Activated B cell treated with CpG ODN at 0.5 μM for 24 hours (primary cell): ENCODE measurements at regions not wholly inside any gene's neighbourhood (a gene's known extent, or its start where the extent isn't known, plus 50 kb on each side); places are given as distances from the start of the nearest gene placed in this dataset.

Experiments
- ATAC-seq: fragments of 200-7000 bp; cut with Tn5 transposase; one replicate; pipeline ENCODE4 v1.10.0; 2021; ENCODE audit warnings: low read depth, mild to moderate bottlenecking, moderate library complexity
- CTCF ChIA-PET: fragments of 350-600 bp; sonication (Branson Sonifier 250); formaldehyde crosslinking; loops from one replicate; lab custom pipeline; 2021; ENCODE audit warnings: antibody characterized with exemption; lab: Charles Lee
- POLR2A ChIA-PET: fragments of 350-600 bp; sonication (Branson Sonifier 250); formaldehyde crosslinking; loops from one replicate; lab custom pipeline; 2021; ENCODE audit warnings: antibody characterized with exemption; lab: Charles Lee
- DNase-seq: peaks from one replicate; pipeline ENCODE4 v3.0.0; 2022
- H3K27ac Mint-ChIP-seq: one replicate; pipeline ENCODE4 v1.8.0; 2020; ENCODE audit warnings: mixed read lengths
- H3K27me3 Mint-ChIP-seq: one replicate; pipeline ENCODE4 v1.8.0; 2021; ENCODE audit warnings: mixed read lengths
- H3K36me3 Mint-ChIP-seq: one replicate; pipeline ENCODE4 v1.8.0; 2021; ENCODE audit warnings: low read depth, mixed read lengths
- H3K4me1 Mint-ChIP-seq: one replicate; pipeline ENCODE4 v1.8.0; 2021; ENCODE audit warnings: mixed read lengths
- H3K4me3 Mint-ChIP-seq: one replicate; pipeline ENCODE4 v1.8.0; 2020; ENCODE audit warnings: mild to moderate bottlenecking, mixed read lengths
- H3K9me3 Mint-ChIP-seq: one replicate; pipeline ENCODE4 v1.8.0; 2020; ENCODE audit warnings: mixed read lengths
- intact Hi-C: fragments of 100-400 bp; cut with micrococcal nuclease; formaldehyde crosslinking; loops from one replicate; pipeline ENCODE4 v1.15.1; 2024
- TF ChIP-seq, protein P1 (sequence below): fragments of 200-600 bp; IDR thresholded peaks from one replicate; pipeline ENCODE4 v1.8.0; 2022; ENCODE audit warnings: antibody characterized with exemption, mild to moderate bottlenecking

- Mint-ChIP-seq H3K9me3 (peaks cover 3% of the 10 kb centered on the region), H3K27ac (no peak overlapping the region), H3K4me3 (no peak overlapping the region), H3K36me3 (no peaks in the 10 kb centered on the region), H3K27me3 (no peaks in the 10 kb centered on the region), H3K4me1 (no peaks in the 10 kb centered on the region)
- DNase-seq (no peak), ATAC-seq (no peak)
- ChIA-PET POLR2A (no interaction called here), CTCF (no interaction called here)
- intact Hi-C loops = no loop called here
- TF ChIP-seq, protein P1, sequence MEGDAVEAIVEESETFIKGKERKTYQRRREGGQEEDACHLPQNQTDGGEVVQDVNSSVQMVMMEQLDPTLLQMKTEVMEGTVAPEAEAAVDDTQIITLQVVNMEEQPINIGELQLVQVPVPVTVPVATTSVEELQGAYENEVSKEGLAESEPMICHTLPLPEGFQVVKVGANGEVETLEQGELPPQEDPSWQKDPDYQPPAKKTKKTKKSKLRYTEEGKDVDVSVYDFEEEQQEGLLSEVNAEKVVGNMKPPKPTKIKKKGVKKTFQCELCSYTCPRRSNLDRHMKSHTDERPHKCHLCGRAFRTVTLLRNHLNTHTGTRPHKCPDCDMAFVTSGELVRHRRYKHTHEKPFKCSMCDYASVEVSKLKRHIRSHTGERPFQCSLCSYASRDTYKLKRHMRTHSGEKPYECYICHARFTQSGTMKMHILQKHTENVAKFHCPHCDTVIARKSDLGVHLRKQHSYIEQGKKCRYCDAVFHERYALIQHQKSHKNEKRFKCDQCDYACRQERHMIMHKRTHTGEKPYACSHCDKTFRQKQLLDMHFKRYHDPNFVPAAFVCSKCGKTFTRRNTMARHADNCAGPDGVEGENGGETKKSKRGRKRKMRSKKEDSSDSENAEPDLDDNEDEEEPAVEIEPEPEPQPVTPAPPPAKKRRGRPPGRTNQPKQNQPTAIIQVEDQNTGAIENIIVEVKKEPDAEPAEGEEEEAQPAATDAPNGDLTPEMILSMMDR = no peak
Measured at GRCh38 chr4:28760003-28760402, 1899.4 kb downstream of the STIM2 start.

DNA sequence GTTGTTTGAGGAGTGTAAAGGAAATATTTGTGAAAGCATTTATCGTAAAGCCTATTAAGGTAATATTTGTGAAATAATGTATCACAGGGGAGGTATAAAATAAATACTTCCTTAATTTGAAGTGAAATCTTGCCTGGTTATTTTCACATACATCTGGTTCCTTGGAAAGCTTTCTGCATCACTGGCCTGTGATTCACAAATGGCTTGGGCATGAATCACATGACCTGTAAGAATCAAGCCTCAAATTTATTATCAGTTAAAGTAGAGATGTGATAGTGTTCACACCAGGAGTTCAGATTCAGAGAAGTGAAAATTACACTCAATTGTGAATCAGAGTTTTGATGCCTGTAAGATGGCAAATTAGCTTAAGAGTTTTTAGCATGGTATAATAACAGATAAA, 1911.4 kb downstream of the STIM2 start:
- CTCF ChIA-PET = no interaction called here

GRCh38 chr4:28772788-28773187, 1912.1 kb downstream of the STIM2 start:
- ChIA-PET POLR2A (no interaction called here), CTCF (no interaction called here)
- Mint-ChIP-seq H3K4me1 (no peaks in the 10 kb centered on the region), H3K9me3 (peaks cover 10% of the 10 kb centered on the region), H3K36me3 (no peaks in the 10 kb centered on the region), H3K27ac (no peak overlapping the region), H3K27me3 (no peaks in the 10 kb centered on the region), H3K4me3 (no peak overlapping the region)
- TF ChIP-seq, protein P1 = no peak
- ATAC-seq (no peak), DNase-seq (no peak)
- intact Hi-C loops = no loop called here

More for the DNA sequence above, 1911.4 kb downstream of the STIM2 start:
- intact Hi-C loops = no loop called here
- no peak for ATAC-seq
- POLR2A ChIA-PET = no interaction called here
- H3K27me3 Mint-ChIP-seq = no peaks in the 10 kb centered on the region
- no peak for DNase-seq
- TF ChIP-seq, protein P1 = no peak
- H3K27ac Mint-ChIP-seq = no peak overlapping the region
- no peaks in the 10 kb centered on the region for H3K36me3 Mint-ChIP-seq
- no peak overlapping the region for H3K4me3 Mint-ChIP-seq
- no peaks in the 10 kb centered on the region for H3K4me1 Mint-ChIP-seq
- H3K9me3 Mint-ChIP-seq = peaks cover 12% of the 10 kb centered on the region

DNA sequence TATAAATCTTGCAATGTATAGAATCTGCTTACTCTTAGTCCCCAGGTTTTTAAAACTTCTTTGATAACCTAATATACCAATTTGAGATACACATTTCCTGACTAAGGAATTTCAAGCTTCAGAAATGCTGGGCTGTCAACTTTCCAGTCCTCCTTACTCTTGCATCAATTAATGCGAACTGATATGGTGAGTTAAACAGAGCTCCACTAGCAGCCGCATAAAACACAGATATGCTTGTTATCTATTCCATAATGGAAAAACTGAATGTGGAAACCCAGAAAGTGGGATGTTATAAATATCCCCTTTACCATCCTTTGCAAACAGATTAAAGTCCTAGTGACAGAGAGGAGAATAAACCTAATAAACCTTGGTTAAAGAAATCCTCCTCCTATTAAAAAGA, 1913.7 kb downstream of the STIM2 start:
- DNase-seq = no peak
- Mint-ChIP-seq H3K4me1 (no peaks in the 10 kb centered on the region), H3K27ac (no peak overlapping the region), H3K4me3 (no peak overlapping the region), H3K27me3 (no peaks in the 10 kb centered on the region), H3K9me3 (peaks cover 6% of the 10 kb centered on the region), H3K36me3 (no peaks in the 10 kb centered on the region)
- no peak for ATAC-seq
- ChIA-PET CTCF (no interaction called here), POLR2A (no interaction called here)
- intact Hi-C loops = no loop called here
- TF ChIP-seq, protein P1 = no peak

DNA sequence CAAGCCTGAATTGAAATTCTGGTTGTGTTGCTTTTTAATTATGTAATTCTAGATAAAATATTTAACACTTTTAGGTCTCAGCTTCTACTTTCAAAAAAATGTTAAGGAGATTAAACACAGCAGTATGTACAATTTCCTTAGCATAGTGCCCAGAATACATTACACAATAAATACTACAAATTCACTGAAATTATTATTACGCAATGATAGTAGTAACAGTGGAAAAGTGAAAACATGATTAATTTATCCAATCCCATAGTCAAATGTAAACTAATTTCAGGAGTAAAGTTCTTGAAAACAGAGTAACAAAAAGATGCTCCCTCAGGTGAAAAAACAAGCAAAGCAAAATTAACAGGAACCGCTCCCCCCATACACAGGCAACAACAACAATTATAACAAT, 1915.4 kb downstream of the STIM2 start:
- H3K36me3 Mint-ChIP-seq = no peaks in the 10 kb centered on the region
- CTCF ChIA-PET = no interaction called here
- H3K4me1 Mint-ChIP-seq = no peaks in the 10 kb centered on the region
- H3K27me3 Mint-ChIP-seq = no peaks in the 10 kb centered on the region
- TF ChIP-seq, protein P1 = no peak
- intact Hi-C loops = no loop called here
- H3K4me3 Mint-ChIP-seq = no peak overlapping the region
- H3K27ac Mint-ChIP-seq = no peak overlapping the region
- no peak for DNase-seq
- POLR2A ChIA-PET = no interaction called here
- no peak for ATAC-seq
- peaks cover 6% of the 10 kb centered on the region for H3K9me3 Mint-ChIP-seq
